Kidney (tissue), 13 donors: ENCODE measurements at regions not wholly inside any gene's neighbourhood (a gene's known extent, or its start where the extent isn't known, plus 50 kb on each side); places are given as distances from the start of the nearest gene placed in this dataset.

Experiments
- DNase-seq, 5 donors: peaks; one replicate each; pipeline ENCODE4 v3.0.0-alpha.2; 2013 to 2020
- FAIRE-seq: peaks from 2 replicates; lab custom pipeline; 2012; peaks lifted over from hg19 to GRCh38; lab: Jason Lieb, UNC
- H3K27ac ChIP-seq, 2 donors: one replicate each; pipeline ENCODE4 v1.7.0; 2013; ENCODE audit warnings: low read depth in 2 of 2, low read length in 2 of 2, inconsistent platforms in 1 of 2
- H3K27me3 ChIP-seq: one replicate; pipeline ENCODE4 v1.7.1; 2013; ENCODE audit warnings: low read length, inconsistent platforms; ENCODE audit not compliant: control insufficient read depth, insufficient read depth
- H3K36me3 ChIP-seq, 3 donors: one replicate each; pipeline versions ENCODE4 v1.7.0 to v1.7.1; 2013; ENCODE audit warnings: low read length in 3 of 3, control low read depth in 1 of 3, inconsistent platforms in 1 of 3; ENCODE audit not compliant: insufficient read depth in 3 of 3, control insufficient read depth in 2 of 3
- H3K4me1 ChIP-seq, 3 donors: one replicate each; pipeline versions ENCODE4 v1.7.0 to v1.7.1; 2013; ENCODE audit warnings: low read length in 3 of 3, inconsistent platforms in 1 of 3, low read depth in 1 of 3; ENCODE audit not compliant: control insufficient read depth in 2 of 3, insufficient read depth in 2 of 3
- H3K4me3 ChIP-seq, 3 donors: one replicate each; pipeline versions ENCODE4 v1.7.0 to v1.8.1; 2013; ENCODE audit warnings: low read length in 3 of 3, control low read depth in 1 of 3, inconsistent platforms in 1 of 3
- H3K9ac ChIP-seq, 3 donors: one replicate each; pipeline versions ENCODE4 v1.7.0 to v1.7.1; 2013; ENCODE audit warnings: low read length in 3 of 3, control low read depth in 1 of 3, inconsistent platforms in 1 of 3
- H3K9me3 ChIP-seq, 3 donors: one replicate each; pipeline versions ENCODE4 v1.7.0 to v1.7.1; 2013; ENCODE audit warnings: low read length in 3 of 3, control low read depth in 1 of 3, inconsistent platforms in 1 of 3; ENCODE audit not compliant: control insufficient read depth in 2 of 3, insufficient read depth in 1 of 3
- CTCF ChIP-seq: IDR thresholded peaks from 3 replicates; pipeline ENCODE4 v1.5.1; 2012; ENCODE audit warnings: mild to moderate bottlenecking, moderate library complexity, borderline replicate concordance; ENCODE audit not compliant: insufficient read depth; ENCODE audit errors: extremely low read depth
- intact Hi-C: fragments of 100-400 bp; cut with DNase I; formaldehyde crosslinking; loops from one replicate; pipeline ENCODE4 v1.11.1; 2022
- donor health status: control.
- donor health status: control.
- donor health status: control.
- donor health status: control.
- donor health status: control.
- donor health status: DM: yes; HTN: yes; CAD: no.
- donor health status: Normal renal cell carcinoma (clear cell type).

GRCh38 chr20:24755411-24755922 is 193.6 kb upstream of the CST7 start:
- Histone ChIP-seq H3K27me3 (no peaks in the 10 kb centered on the region), H3K4me1 (peaks cover 6 to 22% (median 11%) of the 10 kb centered on the region in 3 donors), H3K9ac (no peak overlapping the region), H3K27ac (peak overlapping the region; percentile 55 to 71), H3K4me3 (no peak overlapping the region), H3K9me3 (no peaks in the 10 kb centered on the region), H3K36me3 (no peaks in the 10 kb centered on the region)
- DNase-seq (peak in 4 of 5 donors; percentile 28 to 71 (median 56)), FAIRE-seq (no peak)
- no peak for TF ChIP-seq CTCF
- intact Hi-C loops: no loop called here

GRCh38 chr20:24756292-24757025 is 192.6 kb upstream of the CST7 start:
- DNase-seq (peak in 1 of 5 donors; percentile 5), FAIRE-seq (no peak)
- no peak overlapping the region for H3K27ac ChIP-seq
- no peak for TF ChIP-seq CTCF
- no peaks in the 10 kb centered on the region for H3K27me3 ChIP-seq
- H3K4me3 ChIP-seq: no peak overlapping the region
- H3K9ac ChIP-seq: no peak overlapping the region
- no peaks in the 10 kb centered on the region for H3K9me3 ChIP-seq
- intact Hi-C loops: no loop called here
- H3K4me1 ChIP-seq: peaks cover 6 to 22% (median 11%) of the 10 kb centered on the region in 3 donors
- no peaks in the 10 kb centered on the region for H3K36me3 ChIP-seq

GRCh38 chr20:24761220-24762065 is 187.6 kb upstream of the CST7 start:
- Histone ChIP-seq H3K9ac (no peak overlapping the region), H3K4me1 (peaks cover 0 to under 1% (median 0%) of the 10 kb centered on the region in 3 donors), H3K9me3 (no peaks in the 10 kb centered on the region), H3K27ac (no peak overlapping the region), H3K36me3 (no peaks in the 10 kb centered on the region), H3K27me3 (no peaks in the 10 kb centered on the region), H3K4me3 (no peak overlapping the region)
- no peak for TF ChIP-seq CTCF
- intact Hi-C loops: no loop called here
- DNase-seq: no peak
- no peak for FAIRE-seq
